ENCODE measurements at regions not wholly inside any gene's neighbourhood (a gene's known extent, or its start where the extent isn't known, plus 50 kb on each side); places are given as distances from the start of the nearest gene placed in this dataset.

GRCh38 chr3:23096041-23096440, 107.1 kb upstream of the UBE2E2 start:
- no peaks in the 10 kb centered on the region for H4K20me1 ChIP-seq (ENCODE audit: insufficient read depth, low read length)
- no peak overlapping the region for H2AFZ ChIP-seq (ENCODE audit: low read length)
- H3K9me3 ChIP-seq (ENCODE audit: low read length): no peaks in the 10 kb centered on the region
- TF ChIP-seq EZH2 (IDR thresholded peaks at IDR 0.05; ENCODE audit: borderline replicate concordance, low read length): no peak
- TF ChIP-seq, protein P1, sequence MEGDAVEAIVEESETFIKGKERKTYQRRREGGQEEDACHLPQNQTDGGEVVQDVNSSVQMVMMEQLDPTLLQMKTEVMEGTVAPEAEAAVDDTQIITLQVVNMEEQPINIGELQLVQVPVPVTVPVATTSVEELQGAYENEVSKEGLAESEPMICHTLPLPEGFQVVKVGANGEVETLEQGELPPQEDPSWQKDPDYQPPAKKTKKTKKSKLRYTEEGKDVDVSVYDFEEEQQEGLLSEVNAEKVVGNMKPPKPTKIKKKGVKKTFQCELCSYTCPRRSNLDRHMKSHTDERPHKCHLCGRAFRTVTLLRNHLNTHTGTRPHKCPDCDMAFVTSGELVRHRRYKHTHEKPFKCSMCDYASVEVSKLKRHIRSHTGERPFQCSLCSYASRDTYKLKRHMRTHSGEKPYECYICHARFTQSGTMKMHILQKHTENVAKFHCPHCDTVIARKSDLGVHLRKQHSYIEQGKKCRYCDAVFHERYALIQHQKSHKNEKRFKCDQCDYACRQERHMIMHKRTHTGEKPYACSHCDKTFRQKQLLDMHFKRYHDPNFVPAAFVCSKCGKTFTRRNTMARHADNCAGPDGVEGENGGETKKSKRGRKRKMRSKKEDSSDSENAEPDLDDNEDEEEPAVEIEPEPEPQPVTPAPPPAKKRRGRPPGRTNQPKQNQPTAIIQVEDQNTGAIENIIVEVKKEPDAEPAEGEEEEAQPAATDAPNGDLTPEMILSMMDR (IDR thresholded peaks at IDR 0.05; ENCODE audit: low read length): no peak
- no peaks in the 10 kb centered on the region for H3F3A ChIP-seq (ENCODE audit: insufficient read depth, low read length)
- H3K4me1 ChIP-seq (ENCODE audit: insufficient read depth, low read length, severe bottlenecking): no peaks in the 10 kb centered on the region
- no peak overlapping the region for H3K27ac ChIP-seq (ENCODE audit: low read depth, low read length, poor library complexity, severe bottlenecking)
- no peaks in the 10 kb centered on the region for H3K79me2 ChIP-seq (ENCODE audit: insufficient read depth, low read length)
- H3K27me3 ChIP-seq (ENCODE audit: insufficient read depth, low read length): no peaks in the 10 kb centered on the region
- no peak overlapping the region for H3K4me2 ChIP-seq (ENCODE audit: low read length)
- no peak overlapping the region for H3K9ac ChIP-seq (ENCODE audit: low read length)
- H3K36me3 ChIP-seq (ENCODE audit: insufficient read depth, low read length): no peaks in the 10 kb centered on the region
- H3K4me3 ChIP-seq (ENCODE audit: low read depth, low read length, poor library complexity, severe bottlenecking): no peak overlapping the region
- no peaks in the 10 kb centered on the region for H3K9me2 ChIP-seq (ENCODE audit: low read depth, low read length)

DNA sequence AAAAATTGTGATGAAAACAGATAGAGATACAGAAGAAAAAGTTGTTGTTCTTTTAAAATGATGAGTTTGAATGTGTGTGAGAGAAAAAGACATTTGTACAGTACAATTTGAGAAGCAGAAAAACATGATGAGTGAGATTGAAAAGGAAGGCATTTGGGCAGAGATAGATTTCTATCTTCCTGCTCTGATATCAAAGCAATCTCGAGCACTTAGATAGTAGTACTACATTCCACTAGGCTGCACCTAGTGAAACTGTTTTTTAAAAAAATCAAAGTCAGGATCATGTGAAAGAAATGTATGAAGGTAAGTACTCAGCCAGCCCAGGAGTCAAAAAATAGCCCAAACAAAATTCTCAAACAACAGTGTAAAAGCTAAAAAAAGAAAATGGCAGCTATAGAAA, 104.1 kb upstream of the UBE2E2 start:
- Histone ChIP-seq H3K4me2 (ENCODE audit: low read length) (no peak overlapping the region), H3K9ac (ENCODE audit: low read length) (no peak overlapping the region), H3K4me1 (ENCODE audit: insufficient read depth, low read length, severe bottlenecking) (no peaks in the 10 kb centered on the region), H3K36me3 (ENCODE audit: insufficient read depth, low read length) (no peaks in the 10 kb centered on the region), H3F3A (ENCODE audit: insufficient read depth, low read length) (no peaks in the 10 kb centered on the region), H2AFZ (ENCODE audit: low read length) (no peak overlapping the region), H3K27me3 (ENCODE audit: insufficient read depth, low read length) (no peaks in the 10 kb centered on the region), H4K20me1 (ENCODE audit: insufficient read depth, low read length) (no peaks in the 10 kb centered on the region), H3K27ac (ENCODE audit: low read depth, low read length, poor library complexity, severe bottlenecking) (no peak overlapping the region), H3K79me2 (ENCODE audit: insufficient read depth, low read length) (no peaks in the 10 kb centered on the region), H3K9me3 (ENCODE audit: low read length) (no peaks in the 10 kb centered on the region), H3K4me3 (ENCODE audit: low read depth, low read length, poor library complexity, severe bottlenecking) (no peak overlapping the region), H3K9me2 (ENCODE audit: low read depth, low read length) (no peaks in the 10 kb centered on the region)
- TF ChIP-seq EZH2 (IDR thresholded peaks at IDR 0.05; ENCODE audit: borderline replicate concordance, low read length): no peak
- TF ChIP-seq, protein P1 (IDR thresholded peaks at IDR 0.05; ENCODE audit: low read length): no peak

GRCh38 chr3:23099677-23100076, 103.5 kb upstream of the UBE2E2 start:
- H3K4me2 ChIP-seq (ENCODE audit: low read length): no peak overlapping the region
- TF ChIP-seq EZH2 (IDR thresholded peaks at IDR 0.05; ENCODE audit: borderline replicate concordance, low read length): no peak
- TF ChIP-seq, protein P1 (IDR thresholded peaks at IDR 0.05; ENCODE audit: low read length): no peak
- no peak overlapping the region for H3K4me3 ChIP-seq (ENCODE audit: low read depth, low read length, poor library complexity, severe bottlenecking)
- no peaks in the 10 kb centered on the region for H3K9me3 ChIP-seq (ENCODE audit: low read length)
- no peaks in the 10 kb centered on the region for H3K4me1 ChIP-seq (ENCODE audit: insufficient read depth, low read length, severe bottlenecking)
- no peak overlapping the region for H3K9ac ChIP-seq (ENCODE audit: low read length)
- H3K9me2 ChIP-seq (ENCODE audit: low read depth, low read length): no peaks in the 10 kb centered on the region
- no peaks in the 10 kb centered on the region for H4K20me1 ChIP-seq (ENCODE audit: insufficient read depth, low read length)
- no peak overlapping the region for H3K27ac ChIP-seq (ENCODE audit: low read depth, low read length, poor library complexity, severe bottlenecking)
- no peaks in the 10 kb centered on the region for H3K36me3 ChIP-seq (ENCODE audit: insufficient read depth, low read length)
- H3F3A ChIP-seq (ENCODE audit: insufficient read depth, low read length): no peaks in the 10 kb centered on the region
- H2AFZ ChIP-seq (ENCODE audit: low read length): no peak overlapping the region
- no peaks in the 10 kb centered on the region for H3K79me2 ChIP-seq (ENCODE audit: insufficient read depth, low read length)
- no peaks in the 10 kb centered on the region for H3K27me3 ChIP-seq (ENCODE audit: insufficient read depth, low read length)
